H1 (cell line): ENCODE measurements at regions not wholly inside any gene's neighbourhood (a gene's known extent, or its start where the extent isn't known, plus 50 kb on each side); places are given as distances from the start of the nearest gene placed in this dataset.

Experiments used
- CTCF ChIA-PET: fragments of 300-600 bp; sonication (Branson Sonifier 250); formaldehyde crosslinking; loops from one replicate; lab custom pipeline; 2021; ENCODE audit not compliant: partially characterized antibody; lab: Charles Lee
- POLR2A ChIA-PET: fragments of 300-600 bp; sonication (Branson Sonifier 250); formaldehyde crosslinking; loops from one replicate; lab custom pipeline; 2021; ENCODE audit warnings: inconsistent platforms; ENCODE audit not compliant: partially characterized antibody; lab: Charles Lee
- DNase-seq, 2 experiments: peaks; one replicate each; pipeline versions ENCODE4 v3.0.0 to v3.0.0-alpha.2; 2010 to 2022; ENCODE audit warnings: low spot score in 2 of 2, low read depth in 1 of 2, mixed read lengths in 1 of 2
- FAIRE-seq: peaks from 2 replicates; lab custom pipeline; 2011; peaks lifted over from hg19 to GRCh38; lab: Jason Lieb, UNC
- H2AFZ ChIP-seq: 2 replicates; pipeline ENCODE4 v1.8.1; 2012; ENCODE audit warnings: low read length, inconsistent platforms
- H2AK5ac ChIP-seq: 2 replicates; pipeline ENCODE4 v1.6.1; 2013; ENCODE audit warnings: low read depth, low read length
- H2BK120ac ChIP-seq: replicated peaks from 2 replicates; pipeline ENCODE3; 2013; ENCODE audit warnings: low read depth, low read length, inconsistent platforms
- H2BK12ac ChIP-seq: 2 replicates; pipeline ENCODE4 v1.6.1; 2013; ENCODE audit warnings: low read depth, low read length
- H2BK15ac ChIP-seq: 2 replicates; pipeline ENCODE4 v1.6.1; 2013; ENCODE audit warnings: low read length
- H2BK20ac ChIP-seq: 2 replicates; pipeline ENCODE4 v1.6.1; 2013; ENCODE audit warnings: low read length
- H2BK5ac ChIP-seq: 2 replicates; pipeline ENCODE4 v1.6.1; 2013; ENCODE audit warnings: low read depth, low read length
- H3K14ac ChIP-seq: 2 replicates; pipeline ENCODE4 v1.6.1; 2013; ENCODE audit warnings: inconsistent platforms; ENCODE audit not compliant: insufficient read length
- H3K18ac ChIP-seq: 2 replicates; pipeline ENCODE4 v1.6.1; 2013; ENCODE audit warnings: low read length; ENCODE audit errors: extremely low read depth
- H3K23ac ChIP-seq: 2 replicates; pipeline ENCODE4 v1.6.1; 2013; ENCODE audit warnings: inconsistent platforms; ENCODE audit not compliant: insufficient read length
- H3K23me2 ChIP-seq: 2 replicates; pipeline ENCODE4 v1.6.1; 2013; ENCODE audit warnings: low read depth, low read length
- H3K27ac ChIP-seq: 2 replicates; pipeline ENCODE4 v1.6.1; 2011; ENCODE audit warnings: low read depth, low read length, inconsistent platforms
- H3K27me3 ChIP-seq, 4 experiments: replicated peaks in 1 of 4; 1 replicate in 1 of 4; 2 replicates in 3 of 4; pipeline versions ENCODE4 v1.6.1 to v1.8.1; 2011 to 2013; ENCODE audit warnings: low read length in 3 of 4, mild to moderate bottlenecking in 3 of 4, inconsistent platforms in 2 of 4, mixed read lengths in 2 of 4, moderate library complexity in 1 of 4; ENCODE audit not compliant: control insufficient read depth in 3 of 4, insufficient read depth in 3 of 4; ENCODE audit errors: extremely low read depth in 1 of 4
- H3K36me3 ChIP-seq, 4 experiments: 2 replicates each; pipeline versions ENCODE4 v1.6.1 to v1.8.1; 2011 to 2013; ENCODE audit warnings: mild to moderate bottlenecking in 4 of 4, low read length in 3 of 4, moderate library complexity in 2 of 4, control low read depth in 1 of 4, inconsistent platforms in 1 of 4; ENCODE audit not compliant: insufficient read depth in 4 of 4, control insufficient read depth in 2 of 4
- H3K4ac ChIP-seq: replicated peaks from 2 replicates; pipeline ENCODE3; 2013; ENCODE audit warnings: low read length, low read depth, mixed read lengths, inconsistent platforms; ENCODE audit not compliant: insufficient read length
- H3K4me1 ChIP-seq, 4 experiments: replicated peaks in 1 of 4; 1 replicate in 1 of 4; 2 replicates in 3 of 4; pipeline versions ENCODE4 v1.6.1 to v1.8.1; 2011 to 2013; ENCODE audit warnings: low read length in 3 of 4, inconsistent platforms in 2 of 4, mixed read lengths in 1 of 4; ENCODE audit not compliant: insufficient read depth in 4 of 4, control insufficient read depth in 3 of 4
- H3K4me2 ChIP-seq, 2 experiments: 2 replicates each; pipeline versions ENCODE4 v1.6.1 to v1.8.1; 2011 to 2013; ENCODE audit warnings: low read depth in 2 of 2, low read length in 2 of 2, control low read depth in 1 of 2, inconsistent platforms in 1 of 2, mild to moderate bottlenecking in 1 of 2; ENCODE audit not compliant: insufficient read depth in 1 of 2
- H3K4me3 ChIP-seq, 4 experiments: fragments of 200-600, 300-600 bp in 1 of 4; sonication (generic), shearing (Covaris generic), sonication (Bioruptor Twin) in 1 of 4; 2 replicates each; pipeline versions ENCODE4 v1.5.1 to v1.8.1; 2011 to 2016; ENCODE audit warnings: low read length in 4 of 4, low read depth in 3 of 4, control low read depth in 2 of 4, inconsistent platforms in 2 of 4, mild to moderate bottlenecking in 2 of 4, mixed read lengths in 1 of 4, moderate library complexity in 1 of 4; ENCODE audit not compliant: insufficient read depth in 2 of 4; ENCODE audit errors: extremely low read depth in 1 of 4
- H3K56ac ChIP-seq: replicated peaks from 2 replicates; pipeline ENCODE3; 2013; ENCODE audit warnings: low read depth, mild to moderate bottlenecking, mixed read lengths, low read length, inconsistent platforms; ENCODE audit not compliant: insufficient read length
- H3K79me1 ChIP-seq: 2 replicates; pipeline ENCODE4 v1.6.1; 2013; ENCODE audit warnings: low read depth, low read length, control low read depth
- H3K79me2 ChIP-seq, 2 experiments: 2 replicates each; pipeline versions ENCODE4 v1.6.1 to v1.8.1; 2012 to 2013; ENCODE audit warnings: low read length in 2 of 2, mild to moderate bottlenecking in 2 of 2, inconsistent platforms in 1 of 2; ENCODE audit not compliant: insufficient read depth in 2 of 2, control insufficient read depth in 1 of 2
- H3K9ac ChIP-seq, 4 experiments: replicated peaks in 1 of 4; 1 replicate in 1 of 4; 2 replicates in 3 of 4; pipeline versions ENCODE4 v1.6.1 to v1.8.1; 2011 to 2013; ENCODE audit warnings: low read depth in 3 of 4, low read length in 3 of 4, control low read depth in 2 of 4, mild to moderate bottlenecking in 2 of 4, moderate library complexity in 2 of 4, inconsistent platforms in 1 of 4; ENCODE audit errors: extremely low read depth in 1 of 4
- H3K9me3 ChIP-seq, 2 experiments: 2 replicates each; pipeline versions ENCODE4 v1.6.1 to v1.8.1; 2012 to 2013; ENCODE audit warnings: mild to moderate bottlenecking in 2 of 2, moderate library complexity in 2 of 2, control low read depth in 1 of 2, inconsistent platforms in 1 of 2, low read depth in 1 of 2, low read length in 1 of 2, mixed read lengths in 1 of 2; ENCODE audit not compliant: insufficient read depth in 2 of 2
- H4K20me1 ChIP-seq, 2 experiments: replicated peaks in 1 of 2; 2 replicates each; pipeline versions ENCODE3 to v1.8.1; 2011 to 2013; ENCODE audit warnings: inconsistent platforms in 2 of 2, low read length in 2 of 2, mild to moderate bottlenecking in 1 of 2; ENCODE audit not compliant: insufficient read depth in 2 of 2, control insufficient read depth in 1 of 2
- H4K5ac ChIP-seq: 2 replicates; pipeline ENCODE4 v1.6.1; 2013; ENCODE audit warnings: low read length, low read depth, mixed read lengths, inconsistent platforms; ENCODE audit not compliant: insufficient read length
- H4K8ac ChIP-seq: 2 replicates; pipeline ENCODE4 v1.8.0; 2013; ENCODE audit warnings: mild to moderate bottlenecking, moderate library complexity, low read length, inconsistent platforms; ENCODE audit not compliant: insufficient read depth; ENCODE audit errors: extremely low read depth
- H4K91ac ChIP-seq: replicated peaks from 2 replicates; pipeline ENCODE3; 2013; ENCODE audit warnings: low read length, mixed read lengths, inconsistent platforms; ENCODE audit not compliant: insufficient read length
- BCL11A ChIP-seq, 2 experiments: IDR thresholded peaks; one replicate each; pipeline ENCODE4 v1.6.1; 2011; ENCODE audit warnings: low read depth in 2 of 2, low read length in 2 of 2, mild to moderate bottlenecking in 2 of 2
- CHD1 ChIP-seq: IDR thresholded peaks from 2 replicates; pipeline ENCODE4 v1.6.1; 2012; ENCODE audit warnings: low read depth, low read length, improper control_type of control experiment
- EP300 ChIP-seq, 2 experiments: IDR thresholded peaks; 1 replicate in 1 of 2; 2 replicates in 1 of 2; pipeline ENCODE4 v1.6.1; 2011 to 2012; ENCODE audit warnings: low read depth in 2 of 2, low read length in 2 of 2, mild to moderate bottlenecking in 2 of 2, borderline replicate concordance in 1 of 2, inconsistent platforms in 1 of 2, moderate library complexity in 1 of 2
- FOSL1 ChIP-seq: IDR thresholded peaks from 2 replicates; pipeline ENCODE4 v1.6.1; 2011; ENCODE audit warnings: mild to moderate bottlenecking, low read depth, low read length, moderate library complexity; ENCODE audit not compliant: insufficient read depth
- GABPA ChIP-seq: IDR thresholded peaks from 2 replicates; pipeline ENCODE4 v1.6.1; 2011; ENCODE audit warnings: mild to moderate bottlenecking, low read length, moderate library complexity, borderline replicate concordance; ENCODE audit not compliant: insufficient read depth
- GTF2F1 ChIP-seq: IDR thresholded peaks from 2 replicates; pipeline ENCODE4 v1.6.1; 2012; ENCODE audit warnings: low read depth, low read length, improper control_type of control experiment, borderline replicate concordance
- KDM5A ChIP-seq: fragments of 200-600 bp; IDR thresholded peaks from 2 replicates; pipeline ENCODE4 v1.7.1; 2012; ENCODE audit warnings: mild to moderate bottlenecking, low read length, inconsistent platforms, mixed read lengths
- NANOG ChIP-seq: IDR thresholded peaks from 2 replicates; pipeline ENCODE4 v1.6.1; 2011; ENCODE audit warnings: low read length, low read depth, mild to moderate bottlenecking, inconsistent platforms; ENCODE audit not compliant: insufficient read depth, poor library complexity, severe bottlenecking
- SIRT6 ChIP-seq: IDR thresholded peaks from one replicate; pipeline ENCODE4 v1.7.1; 2012; ENCODE audit warnings: low read length, inconsistent platforms
- TAF7 ChIP-seq: optimal IDR thresholded peaks from 2 replicates; pipeline ENCODE3; 2011; ENCODE audit warnings: low read depth, mild to moderate bottlenecking, inconsistent platforms, low read length, moderate library complexity, borderline replicate concordance
- ZNF274 ChIP-seq: IDR thresholded peaks from 2 replicates; pipeline ENCODE4 v1.7.0; 2012; ENCODE audit warnings: low read length, borderline replicate concordance; ENCODE audit errors: extremely low read depth
- WGBS, 2 experiments: shearing (Covaris generic) in 1 of 2; methylation state at CpG; one replicate each; pipeline versions ENCODE4 v1.1.6 to v1.1.7; 2013 to 2015; ENCODE audit warnings: low lambda C conversion rate in 2 of 2, mixed read lengths in 2 of 2, inconsistent platforms in 1 of 2, low coverage in 1 of 2, missing lambda C conversion rate in 1 of 2; ENCODE audit not compliant: insufficient replicate concordance in 2 of 2, insufficient coverage in 1 of 2, insufficient read length in 1 of 2; ENCODE audit errors: extremely low coverage in 1 of 2, missing lambda C conversion rate in 1 of 2; 5-methylcytosine and 5-hydroxymethylcytosine counted together
- TF ChIP-seq, protein P1 (sequence below): IDR thresholded peaks from 2 replicates; pipeline ENCODE4 v1.6.1; 2011; ENCODE audit warnings: low read depth, mild to moderate bottlenecking, low read length; ENCODE audit not compliant: insufficient read depth
- TF ChIP-seq, protein P2 (sequence below): IDR thresholded peaks from 2 replicates; pipeline ENCODE4 v1.6.1; 2011; ENCODE audit warnings: low read length, improper control_type of control experiment

DNA sequence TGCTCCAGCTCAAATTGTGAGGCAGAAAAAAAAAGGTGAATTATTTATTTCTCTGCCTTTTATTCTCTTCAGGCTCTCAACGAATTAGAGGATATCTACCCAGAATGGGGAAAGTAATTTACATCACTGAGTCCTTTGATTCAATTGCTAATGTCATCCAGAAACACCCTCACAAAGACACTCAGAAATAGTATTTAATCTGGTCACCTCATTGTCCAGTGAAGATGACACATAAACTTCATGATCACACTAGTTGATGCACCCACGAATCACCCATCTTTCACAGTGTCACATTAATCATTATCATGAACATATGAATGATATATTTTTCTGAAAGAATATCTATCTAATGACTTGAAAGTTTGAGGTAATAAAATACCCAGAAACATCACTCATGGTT is 868.5 kb downstream of the BRINP3 start:
- Histone ChIP-seq H2BK120ac (no peak overlapping the region), H3K56ac (no peak overlapping the region), H3K27me3 (no peaks in the 10 kb centered on the region), H3K23me2 (no peaks in the 10 kb centered on the region), H3K9ac (no peak overlapping the region), H3K18ac (no peak overlapping the region), H3K4me2 (no peak overlapping the region), H3K23ac (no peak overlapping the region), H3K9me3 (no peaks in the 10 kb centered on the region), H3K36me3 (no peaks in the 10 kb centered on the region), H4K5ac (no peak overlapping the region), H2BK15ac (no peak overlapping the region), H2BK12ac (no peak overlapping the region), H2AFZ (no peak overlapping the region), H4K20me1 (no peaks in the 10 kb centered on the region), H4K91ac (no peak overlapping the region), H2AK5ac (no peak overlapping the region), H4K8ac (no peak overlapping the region), H3K4me3 (no peak overlapping the region), H3K4me1 (no peaks in the 10 kb centered on the region), H2BK5ac (no peak overlapping the region), H2BK20ac (no peak overlapping the region), H3K14ac (no peak overlapping the region), H3K79me2 (no peaks in the 10 kb centered on the region), H3K27ac (no peak overlapping the region), H3K79me1 (no peaks in the 10 kb centered on the region), H3K4ac (no peak overlapping the region)
- POLR2A ChIA-PET, result no interaction called here
- CTCF ChIA-PET, result no interaction called here
- FAIRE-seq, result no peak
- 76% methylated on average over 2 of the region's 2 CpGs; no CpG with 5 or more reads in 1 of the 2 experiments for WGBS, 2 experiments
- DNase-seq, result no peak
- TF ChIP-seq GABPA (no peak), ZNF274 (no peak), NANOG (no peak), EP300 (IDR thresholded peaks at IDR 0.05; ENCODE audit: borderline replicate concordance in 1 of 2, low read depth in 2 of 2, low read length in 2 of 2) (no peak), CHD1 (no peak), GTF2F1 (no peak), KDM5A (no peak), BCL11A (IDR thresholded peaks at IDR 0.05; ENCODE audit: low read depth in 2 of 2, low read length in 2 of 2) (no peak), FOSL1 (no peak), SIRT6 (no peak), TAF7 (no peak)
- TF ChIP-seq, protein P1, sequence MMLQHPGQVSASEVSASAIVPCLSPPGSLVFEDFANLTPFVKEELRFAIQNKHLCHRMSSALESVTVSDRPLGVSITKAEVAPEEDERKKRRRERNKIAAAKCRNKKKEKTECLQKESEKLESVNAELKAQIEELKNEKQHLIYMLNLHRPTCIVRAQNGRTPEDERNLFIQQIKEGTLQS, result no peak
- TF ChIP-seq, protein P2, sequence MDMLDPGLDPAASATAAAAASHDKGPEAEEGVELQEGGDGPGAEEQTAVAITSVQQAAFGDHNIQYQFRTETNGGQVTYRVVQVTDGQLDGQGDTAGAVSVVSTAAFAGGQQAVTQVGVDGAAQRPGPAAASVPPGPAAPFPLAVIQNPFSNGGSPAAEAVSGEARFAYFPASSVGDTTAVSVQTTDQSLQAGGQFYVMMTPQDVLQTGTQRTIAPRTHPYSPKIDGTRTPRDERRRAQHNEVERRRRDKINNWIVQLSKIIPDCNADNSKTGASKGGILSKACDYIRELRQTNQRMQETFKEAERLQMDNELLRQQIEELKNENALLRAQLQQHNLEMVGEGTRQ, result no peak
